Esophagus squamous epithelium (tissue), 4 donors: ENCODE measurements at regions not wholly inside any gene's neighbourhood (a gene's known extent, or its start where the extent isn't known, plus 50 kb on each side); places are given as distances from the start of the nearest gene placed in this dataset.

Experiments used
- POLR2A ChIP-seq, 4 donors: fragments of 450-650 bp; IDR thresholded peaks; one replicate each; pipeline ENCODE4 v1.6.1; 2017; ENCODE audit warnings: antibody characterized with exemption in 4 of 4, mild to moderate bottlenecking in 4 of 4, moderate library complexity in 3 of 4
- TF ChIP-seq, protein P1 (sequence below), 6 experiments: fragments of 450-650 bp in 4 of 6; fragments of 200-600 bp in 2 of 6; sonication (generic) in 2 of 6; IDR thresholded peaks; one replicate each; pipeline ENCODE4 v1.5.1; 2016 to 2019; ENCODE audit warnings: antibody characterized with exemption in 6 of 6, mild to moderate bottlenecking in 4 of 6, moderate library complexity in 4 of 6

DNA sequence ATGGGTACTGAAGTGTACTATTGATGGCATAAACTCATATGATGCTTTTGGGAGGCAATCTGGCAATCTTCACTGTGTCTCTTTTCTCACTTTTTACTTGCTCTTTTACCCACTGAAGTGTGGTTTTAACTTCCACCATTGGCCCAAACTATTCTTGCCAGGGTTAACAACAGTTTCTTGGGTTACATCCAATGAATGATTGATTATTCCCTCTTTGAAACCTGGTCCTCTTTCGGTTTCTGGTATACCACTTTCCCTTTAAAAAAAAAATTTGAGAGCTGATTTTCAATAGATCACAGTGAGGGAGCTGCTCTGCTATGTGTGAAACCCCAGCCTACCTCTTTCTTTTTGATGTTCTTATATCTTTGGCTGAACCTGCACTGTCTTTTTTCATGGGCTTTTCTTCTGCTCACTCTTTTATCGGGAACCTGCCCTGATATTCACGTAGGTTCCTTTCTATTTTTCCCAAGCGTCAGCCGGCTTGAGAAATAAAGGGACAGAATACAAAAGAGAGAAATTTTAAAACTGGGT is 56.1 kb upstream of the OR4E1 start:
- TF ChIP-seq, protein P1, sequence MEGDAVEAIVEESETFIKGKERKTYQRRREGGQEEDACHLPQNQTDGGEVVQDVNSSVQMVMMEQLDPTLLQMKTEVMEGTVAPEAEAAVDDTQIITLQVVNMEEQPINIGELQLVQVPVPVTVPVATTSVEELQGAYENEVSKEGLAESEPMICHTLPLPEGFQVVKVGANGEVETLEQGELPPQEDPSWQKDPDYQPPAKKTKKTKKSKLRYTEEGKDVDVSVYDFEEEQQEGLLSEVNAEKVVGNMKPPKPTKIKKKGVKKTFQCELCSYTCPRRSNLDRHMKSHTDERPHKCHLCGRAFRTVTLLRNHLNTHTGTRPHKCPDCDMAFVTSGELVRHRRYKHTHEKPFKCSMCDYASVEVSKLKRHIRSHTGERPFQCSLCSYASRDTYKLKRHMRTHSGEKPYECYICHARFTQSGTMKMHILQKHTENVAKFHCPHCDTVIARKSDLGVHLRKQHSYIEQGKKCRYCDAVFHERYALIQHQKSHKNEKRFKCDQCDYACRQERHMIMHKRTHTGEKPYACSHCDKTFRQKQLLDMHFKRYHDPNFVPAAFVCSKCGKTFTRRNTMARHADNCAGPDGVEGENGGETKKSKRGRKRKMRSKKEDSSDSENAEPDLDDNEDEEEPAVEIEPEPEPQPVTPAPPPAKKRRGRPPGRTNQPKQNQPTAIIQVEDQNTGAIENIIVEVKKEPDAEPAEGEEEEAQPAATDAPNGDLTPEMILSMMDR (IDR thresholded peaks at IDR 0.05) = no peak
- no peak for TF ChIP-seq POLR2A (IDR thresholded peaks at IDR 0.05)
